ENCODE measurements at regions not wholly inside any gene's neighbourhood (a gene's known extent, or its start where the extent isn't known, plus 50 kb on each side); places are given as distances from the start of the nearest gene placed in this dataset.
"Not testable (repeated sequence)": the region's sequence is repeated elsewhere in the genome, so short reads cannot be mapped to it uniquely, and the experiment has no call there.

DNA sequence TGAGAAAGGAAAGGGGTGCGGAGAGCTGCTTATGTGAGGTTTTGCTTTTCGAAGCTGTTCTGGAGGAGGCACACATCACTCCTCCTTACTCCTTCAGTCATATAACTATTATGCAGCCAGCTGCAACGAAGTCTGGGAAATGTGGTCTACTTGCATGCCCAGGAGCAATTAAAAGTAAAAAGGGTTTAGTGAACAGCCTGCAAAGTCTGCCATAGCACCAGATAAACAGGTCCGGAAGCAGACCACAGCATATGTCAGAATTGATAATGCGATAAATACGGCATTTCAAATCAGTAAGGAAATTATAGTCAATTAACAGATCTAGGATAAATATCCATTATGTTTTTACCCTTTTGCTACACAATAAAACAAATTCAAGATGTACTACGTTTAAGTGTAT lies 99.5 kb downstream of the POLR2M start:
- Histone ChIP-seq H3K4me1 (no peaks in the 10 kb centered on the region), H3K36me3 (no peaks in the 10 kb centered on the region), H3K4me3 (no peak overlapping the region), H3K27me3 (no peaks in the 10 kb centered on the region), H3K27ac (no peak overlapping the region), H3K9me3 (no peaks in the 10 kb centered on the region)
- no peak for ATAC-seq
- DNase-seq: no peak
- intact Hi-C loops (cut with DNase I): no loop called here
- TF ChIP-seq, protein P1, sequence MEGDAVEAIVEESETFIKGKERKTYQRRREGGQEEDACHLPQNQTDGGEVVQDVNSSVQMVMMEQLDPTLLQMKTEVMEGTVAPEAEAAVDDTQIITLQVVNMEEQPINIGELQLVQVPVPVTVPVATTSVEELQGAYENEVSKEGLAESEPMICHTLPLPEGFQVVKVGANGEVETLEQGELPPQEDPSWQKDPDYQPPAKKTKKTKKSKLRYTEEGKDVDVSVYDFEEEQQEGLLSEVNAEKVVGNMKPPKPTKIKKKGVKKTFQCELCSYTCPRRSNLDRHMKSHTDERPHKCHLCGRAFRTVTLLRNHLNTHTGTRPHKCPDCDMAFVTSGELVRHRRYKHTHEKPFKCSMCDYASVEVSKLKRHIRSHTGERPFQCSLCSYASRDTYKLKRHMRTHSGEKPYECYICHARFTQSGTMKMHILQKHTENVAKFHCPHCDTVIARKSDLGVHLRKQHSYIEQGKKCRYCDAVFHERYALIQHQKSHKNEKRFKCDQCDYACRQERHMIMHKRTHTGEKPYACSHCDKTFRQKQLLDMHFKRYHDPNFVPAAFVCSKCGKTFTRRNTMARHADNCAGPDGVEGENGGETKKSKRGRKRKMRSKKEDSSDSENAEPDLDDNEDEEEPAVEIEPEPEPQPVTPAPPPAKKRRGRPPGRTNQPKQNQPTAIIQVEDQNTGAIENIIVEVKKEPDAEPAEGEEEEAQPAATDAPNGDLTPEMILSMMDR (IDR thresholded peaks at IDR 0.05): no peak

DNA sequence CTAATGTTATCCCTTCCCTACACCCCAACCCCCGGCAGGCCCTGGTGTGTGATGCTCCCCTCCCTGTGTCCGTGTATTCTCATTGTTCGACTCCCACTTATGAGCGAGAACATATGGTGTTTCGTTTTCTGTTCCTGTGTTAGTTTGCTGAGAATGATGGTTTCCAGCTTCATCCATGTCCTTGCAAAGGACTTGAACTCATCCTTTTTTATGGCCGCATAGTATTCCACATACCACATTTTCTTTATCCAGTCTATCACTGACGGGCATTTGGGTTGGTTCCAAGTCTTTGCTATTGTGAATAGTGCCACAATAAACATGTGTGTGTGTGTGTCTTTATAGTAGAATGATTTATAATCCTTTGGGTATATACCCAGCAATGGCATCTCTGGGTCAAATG lies 102.8 kb downstream of the POLR2M start:
- H3K36me3 ChIP-seq; H3K4me3 ChIP-seq; H3K9me3 ChIP-seq; intact Hi-C loops (cut with DNase I); H3K27me3 ChIP-seq; DNase-seq; ATAC-seq; H3K27ac ChIP-seq; H3K4me1 ChIP-seq: not testable (repeated sequence)

DNA sequence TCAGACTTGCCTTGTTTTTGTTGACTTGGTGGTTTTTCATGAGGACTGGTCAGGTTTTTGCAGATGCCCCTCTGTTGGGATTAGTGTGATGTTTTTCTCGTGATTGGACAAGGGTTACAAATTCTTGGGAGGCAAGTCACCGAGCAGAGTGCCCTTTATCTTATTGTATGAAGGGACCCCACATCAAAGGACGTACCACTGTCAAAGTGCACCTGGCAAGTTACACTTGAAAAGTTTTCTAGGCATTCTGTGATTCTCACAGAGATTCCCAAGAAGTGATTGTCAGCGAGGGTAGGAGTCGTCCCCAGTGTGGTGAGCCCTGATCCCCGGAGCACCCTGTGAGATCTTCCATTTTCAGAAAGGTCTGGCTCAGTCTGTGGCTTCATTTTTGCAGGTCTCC lies 110.1 kb downstream of the POLR2M start:
- DNase-seq (no peak), ATAC-seq (no peak)
- Histone ChIP-seq H3K36me3 (no peaks in the 10 kb centered on the region), H3K9me3 (no peaks in the 10 kb centered on the region), H3K4me1 (no peaks in the 10 kb centered on the region), H3K27ac (no peak overlapping the region), H3K4me3 (no peak overlapping the region), H3K27me3 (no peaks in the 10 kb centered on the region)
- TF ChIP-seq, protein P1 (IDR thresholded peaks at IDR 0.05): no peak
- intact Hi-C loops (cut with DNase I): no loop called here

DNA sequence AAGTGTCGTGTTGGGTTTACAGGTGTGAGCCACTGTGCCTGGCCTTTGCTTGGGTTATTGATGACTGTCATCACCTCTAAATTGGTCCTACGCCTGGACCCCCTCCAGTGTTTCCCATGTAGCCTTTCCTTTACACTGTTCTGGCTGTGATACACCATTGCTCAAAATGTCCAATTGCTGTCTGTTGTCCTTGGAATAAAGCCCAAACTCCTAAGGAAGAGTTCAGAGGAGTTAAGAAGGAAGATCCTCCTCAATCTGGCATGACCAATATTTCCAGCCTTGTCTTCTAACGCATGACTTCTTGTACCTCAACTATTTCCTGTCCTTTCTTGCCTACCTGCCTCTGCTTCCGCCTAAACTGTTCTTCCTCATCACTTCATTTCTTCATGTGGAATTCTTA lies 113.1 kb downstream of the POLR2M start:
- no peaks in the 10 kb centered on the region for H3K27me3 ChIP-seq
- H3K9me3 ChIP-seq: no peaks in the 10 kb centered on the region
- TF ChIP-seq, protein P1 (IDR thresholded peaks at IDR 0.05): no peak
- intact Hi-C loops (cut with DNase I): no loop called here
- H3K27ac ChIP-seq: no peak overlapping the region
- H3K4me3 ChIP-seq: no peak overlapping the region
- H3K4me1 ChIP-seq: no peaks in the 10 kb centered on the region
- DNase-seq (no peak), ATAC-seq (no peak)
- H3K36me3 ChIP-seq: no peaks in the 10 kb centered on the region

DNA sequence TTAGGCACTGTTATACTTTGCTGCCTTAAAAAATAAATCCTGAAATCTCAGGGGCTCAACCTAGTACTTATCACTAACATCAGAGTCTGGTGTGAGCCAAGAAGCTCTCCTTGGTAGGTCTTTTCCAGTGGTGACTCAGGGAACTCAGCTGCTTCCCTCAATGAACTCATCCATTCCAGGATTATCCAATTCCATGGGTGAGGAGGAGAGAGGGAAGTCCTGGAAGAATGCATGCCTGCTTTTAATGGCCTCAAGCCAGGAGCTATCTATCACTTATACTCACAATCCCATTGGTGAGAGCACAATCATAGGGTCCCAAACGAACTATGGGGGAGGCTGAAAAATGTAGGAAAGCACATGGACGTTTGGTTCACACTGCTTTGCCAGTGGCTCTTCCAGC lies 113.6 kb downstream of the POLR2M start:
- Histone ChIP-seq H3K27ac (no peak overlapping the region), H3K36me3 (no peaks in the 10 kb centered on the region), H3K4me3 (no peak overlapping the region), H3K4me1 (no peaks in the 10 kb centered on the region), H3K9me3 (no peaks in the 10 kb centered on the region), H3K27me3 (no peaks in the 10 kb centered on the region)
- TF ChIP-seq, protein P1 (IDR thresholded peaks at IDR 0.05): no peak
- no peak for DNase-seq
- no peak for ATAC-seq
- intact Hi-C loops (cut with DNase I): no loop called here

DNA sequence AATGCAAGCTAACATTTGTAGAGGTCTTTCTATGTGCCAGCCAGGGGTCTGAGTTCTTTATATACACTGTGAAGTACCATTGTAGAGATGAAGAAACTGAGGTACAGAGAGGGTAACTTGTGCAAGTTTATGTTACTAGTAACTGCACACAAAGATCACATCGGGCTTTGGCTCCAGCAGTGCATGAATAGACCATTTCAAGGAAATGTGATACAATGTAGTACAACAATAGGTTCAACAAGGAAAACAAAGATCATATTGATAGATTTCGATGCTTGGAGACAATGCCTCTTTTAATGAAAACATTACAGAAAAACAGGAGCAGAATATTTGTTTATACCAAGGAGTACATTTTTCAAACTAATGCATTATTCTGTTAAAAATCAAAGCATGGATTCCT lies 115.3 kb downstream of the POLR2M start:
- H3K4me1 ChIP-seq: no peaks in the 10 kb centered on the region
- intact Hi-C loops (cut with DNase I): no loop called here
- TF ChIP-seq, protein P1 (IDR thresholded peaks at IDR 0.05): no peak
- ATAC-seq (no peak), DNase-seq (no peak)
- no peaks in the 10 kb centered on the region for H3K9me3 ChIP-seq
- no peak overlapping the region for H3K4me3 ChIP-seq
- no peak overlapping the region for H3K27ac ChIP-seq
- no peaks in the 10 kb centered on the region for H3K36me3 ChIP-seq
- H3K27me3 ChIP-seq: no peaks in the 10 kb centered on the region
